ENCODE measurements at regions not wholly inside any gene's neighbourhood (a gene's known extent, or its start where the extent isn't known, plus 50 kb on each side); places are given as distances from the start of the nearest gene placed in this dataset.

DNA sequence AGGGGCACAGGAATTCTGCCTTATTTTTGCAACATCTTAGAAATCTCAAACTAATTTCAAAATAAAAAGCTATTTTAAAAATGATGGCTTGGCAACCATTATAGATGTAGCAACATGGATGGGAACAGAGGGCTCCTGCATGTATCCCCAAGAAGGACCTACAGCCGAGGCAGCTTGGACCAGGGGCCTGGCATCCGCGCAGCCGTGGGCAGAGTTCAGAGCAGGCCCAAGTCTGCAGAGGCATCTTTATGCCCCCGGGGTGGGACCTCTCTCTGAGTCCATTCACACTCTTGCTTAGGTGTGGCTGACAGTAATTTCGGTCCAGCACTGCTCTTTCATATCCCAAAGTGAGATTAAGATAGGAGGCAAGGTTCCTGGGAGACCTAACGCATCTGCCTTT lies 425.8 kb upstream of the MYT1L start:
- H3K9me3 ChIP-seq (ENCODE audit: control insufficient read depth, low read length, poor library complexity, severe bottlenecking) = no peaks in the 10 kb centered on the region
- Mint-ChIP-seq H3K36me3 (ENCODE audit: low read depth) (no peaks in the 10 kb centered on the region), H3K4me1 (no peaks in the 10 kb centered on the region), H3K27ac (no peak overlapping the region), H3K4me3 (no peak overlapping the region), H3K27me3 (peaks cover 8% of the 10 kb centered on the region)
- DNase-seq (no peak), ATAC-seq (no peak)

DNA sequence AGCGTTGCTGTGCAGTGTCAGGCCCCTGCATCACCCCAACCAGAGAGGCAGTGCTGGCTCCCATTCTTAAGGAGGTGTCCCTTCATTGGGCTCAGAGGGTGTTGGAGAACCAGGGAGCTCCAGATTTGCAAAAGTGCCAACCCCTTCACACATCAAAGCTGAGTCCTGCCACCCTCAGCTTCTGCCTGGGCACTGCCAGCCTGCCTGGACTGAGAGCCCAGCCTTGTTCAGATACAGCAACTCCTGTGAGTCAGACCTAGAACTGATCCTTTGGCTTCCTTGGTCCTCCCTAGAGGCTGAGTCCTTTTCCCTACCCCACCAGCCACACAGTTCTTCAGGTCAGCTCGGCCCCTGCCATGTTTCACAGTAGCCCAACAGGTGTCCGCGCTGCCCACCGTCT lies 424.9 kb upstream of the MYT1L start:
- Mint-ChIP-seq H3K36me3 (ENCODE audit: low read depth) (no peaks in the 10 kb centered on the region), H3K27me3 (peaks cover 8% of the 10 kb centered on the region), H3K4me3 (no peak overlapping the region), H3K4me1 (no peaks in the 10 kb centered on the region), H3K27ac (no peak overlapping the region)
- ATAC-seq (no peak), DNase-seq (no peak)
- H3K9me3 ChIP-seq (ENCODE audit: control insufficient read depth, low read length, poor library complexity, severe bottlenecking) = no peaks in the 10 kb centered on the region

DNA sequence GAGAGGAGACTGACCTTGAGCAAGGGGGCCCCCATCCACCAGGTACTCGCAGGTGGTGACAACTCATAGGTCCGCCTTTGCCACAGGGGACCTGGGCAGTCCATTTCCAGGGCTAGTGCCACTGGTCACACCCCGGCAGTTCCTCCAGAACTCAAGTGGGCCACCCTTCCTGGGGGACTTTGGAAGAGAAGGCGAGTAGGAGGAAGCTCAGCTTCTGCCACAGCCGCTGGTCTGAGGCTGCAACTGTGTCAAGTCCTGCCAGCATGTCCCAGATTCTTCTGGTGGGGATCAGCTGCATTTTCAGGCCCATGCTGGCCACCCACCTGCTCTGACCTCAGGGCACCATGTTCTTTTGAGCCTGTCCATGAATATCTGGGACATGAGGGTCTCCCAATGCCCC lies 423.9 kb upstream of the MYT1L start:
- no peak overlapping the region for H3K4me3 Mint-ChIP-seq
- no peaks in the 10 kb centered on the region for H3K4me1 Mint-ChIP-seq
- ATAC-seq (no peak), DNase-seq (no peak)
- peaks cover 8% of the 10 kb centered on the region for H3K27me3 Mint-ChIP-seq
- no peak overlapping the region for H3K27ac Mint-ChIP-seq
- no peaks in the 10 kb centered on the region for H3K36me3 Mint-ChIP-seq (ENCODE audit: low read depth)
- no peaks in the 10 kb centered on the region for H3K9me3 ChIP-seq (ENCODE audit: control insufficient read depth, low read length, poor library complexity, severe bottlenecking)

DNA sequence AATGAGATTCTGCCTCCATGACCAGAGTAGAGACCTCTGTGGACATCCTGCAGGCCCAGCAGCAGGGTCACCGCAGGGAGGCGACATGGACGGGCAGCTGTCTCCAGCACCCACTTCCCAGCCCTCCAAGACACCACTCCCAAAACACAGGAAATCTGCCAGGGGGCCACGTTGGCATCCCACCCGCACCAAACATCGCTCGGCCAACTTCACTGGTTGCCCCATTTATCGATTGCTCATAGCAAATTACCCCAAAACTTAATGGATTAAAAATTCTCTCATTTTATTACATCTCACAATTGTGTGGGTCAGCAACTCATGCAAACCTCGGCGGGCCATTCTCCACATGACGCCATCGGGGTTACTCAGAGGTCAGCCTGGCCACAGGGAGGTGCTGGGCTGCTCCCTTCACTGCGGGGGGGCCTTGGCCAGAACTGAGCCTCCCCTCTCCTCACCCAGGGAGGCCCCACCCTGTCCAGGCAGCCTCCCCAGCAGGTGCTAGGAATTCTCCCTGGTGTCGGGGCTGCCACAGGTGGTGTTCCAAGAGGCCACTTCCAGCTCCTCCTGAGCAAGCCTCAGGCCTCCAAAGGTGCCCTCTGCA lies 420.7 kb upstream of the MYT1L start:
- Mint-ChIP-seq H3K27me3 (no peaks in the 10 kb centered on the region), H3K4me1 (no peaks in the 10 kb centered on the region), H3K4me3 (no peak overlapping the region), H3K36me3 (ENCODE audit: low read depth) (no peaks in the 10 kb centered on the region), H3K27ac (no peak overlapping the region)
- ATAC-seq = no peak
- H3K9me3 ChIP-seq (ENCODE audit: control insufficient read depth, low read length, poor library complexity, severe bottlenecking) = no peaks in the 10 kb centered on the region
- DNase-seq = no peak

DNA sequence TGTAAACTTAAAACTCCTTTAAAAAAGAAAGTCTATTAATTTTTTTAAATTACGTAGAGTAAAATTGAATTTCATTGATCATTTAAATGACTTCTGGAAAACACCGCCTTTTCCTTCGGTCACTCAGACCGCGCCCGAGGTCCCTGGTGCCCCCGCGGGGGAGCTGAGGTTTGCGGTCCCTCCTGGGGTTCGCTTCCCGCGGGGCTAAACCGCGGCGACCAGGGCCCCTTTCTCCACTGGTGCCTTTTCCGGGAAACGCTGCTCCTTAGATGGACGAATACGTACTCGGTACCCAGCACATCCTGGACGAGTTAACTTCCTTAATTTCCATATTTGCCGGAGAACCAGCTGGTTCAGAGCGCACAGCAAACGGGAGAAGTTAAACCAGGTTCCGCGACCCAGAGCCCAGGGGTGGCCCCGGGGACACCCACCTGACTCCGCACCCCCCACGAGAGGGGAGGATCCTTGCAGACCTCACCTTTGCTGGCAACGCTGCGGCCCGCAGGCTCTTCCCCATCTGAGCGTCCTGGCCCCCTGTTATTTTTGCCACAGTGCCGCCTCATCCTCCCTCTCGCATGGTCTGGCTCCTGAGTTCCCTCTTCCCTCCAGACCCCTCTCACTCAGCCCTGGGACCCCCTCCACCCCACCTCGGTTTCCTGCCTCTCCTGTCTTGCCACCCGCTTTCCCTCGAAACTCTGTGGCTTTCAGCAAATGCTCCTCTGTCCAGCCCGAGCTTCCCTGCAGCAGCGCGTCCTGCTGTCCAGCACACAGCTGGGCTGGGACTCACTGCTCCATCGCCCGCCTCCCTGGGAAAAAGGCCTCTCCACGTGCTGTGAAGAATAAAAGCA lies 420.0 kb upstream of the MYT1L start:
- Mint-ChIP-seq H3K27me3 (no peaks in the 10 kb centered on the region), H3K36me3 (ENCODE audit: low read depth) (no peaks in the 10 kb centered on the region), H3K27ac (no peak overlapping the region), H3K4me3 (no peak overlapping the region), H3K4me1 (no peaks in the 10 kb centered on the region)
- H3K9me3 ChIP-seq (ENCODE audit: control insufficient read depth, low read length, poor library complexity, severe bottlenecking) = no peaks in the 10 kb centered on the region
- DNase-seq (no peak), ATAC-seq (no peak)

DNA sequence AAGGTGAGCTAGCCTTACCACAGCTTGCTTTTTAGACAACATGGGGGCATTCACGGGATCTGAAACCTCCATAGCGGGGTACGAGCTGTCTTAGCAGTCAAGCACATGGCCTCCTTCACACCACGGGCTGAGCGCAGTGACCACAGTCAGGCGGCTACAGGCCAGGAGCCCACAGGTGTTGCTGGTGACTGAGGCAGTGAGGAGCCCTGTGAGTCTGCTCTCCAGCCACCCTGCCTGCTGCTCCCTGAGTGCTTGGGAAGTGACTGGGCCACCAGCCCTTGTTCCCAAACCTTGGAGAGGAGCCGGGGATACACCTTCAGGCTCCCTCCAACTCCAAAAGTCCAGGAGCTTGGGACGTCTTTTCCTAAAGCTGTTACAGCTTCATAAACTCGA lies 418.1 kb upstream of the MYT1L start:
- no peak overlapping the region for H3K4me3 Mint-ChIP-seq
- no peaks in the 10 kb centered on the region for H3K9me3 ChIP-seq (ENCODE audit: control insufficient read depth, low read length, poor library complexity, severe bottlenecking)
- no peaks in the 10 kb centered on the region for H3K36me3 Mint-ChIP-seq (ENCODE audit: low read depth)
- no peak for DNase-seq
- no peaks in the 10 kb centered on the region for H3K27me3 Mint-ChIP-seq
- no peaks in the 10 kb centered on the region for H3K4me1 Mint-ChIP-seq
- no peak overlapping the region for H3K27ac Mint-ChIP-seq
- no peak for ATAC-seq

DNA sequence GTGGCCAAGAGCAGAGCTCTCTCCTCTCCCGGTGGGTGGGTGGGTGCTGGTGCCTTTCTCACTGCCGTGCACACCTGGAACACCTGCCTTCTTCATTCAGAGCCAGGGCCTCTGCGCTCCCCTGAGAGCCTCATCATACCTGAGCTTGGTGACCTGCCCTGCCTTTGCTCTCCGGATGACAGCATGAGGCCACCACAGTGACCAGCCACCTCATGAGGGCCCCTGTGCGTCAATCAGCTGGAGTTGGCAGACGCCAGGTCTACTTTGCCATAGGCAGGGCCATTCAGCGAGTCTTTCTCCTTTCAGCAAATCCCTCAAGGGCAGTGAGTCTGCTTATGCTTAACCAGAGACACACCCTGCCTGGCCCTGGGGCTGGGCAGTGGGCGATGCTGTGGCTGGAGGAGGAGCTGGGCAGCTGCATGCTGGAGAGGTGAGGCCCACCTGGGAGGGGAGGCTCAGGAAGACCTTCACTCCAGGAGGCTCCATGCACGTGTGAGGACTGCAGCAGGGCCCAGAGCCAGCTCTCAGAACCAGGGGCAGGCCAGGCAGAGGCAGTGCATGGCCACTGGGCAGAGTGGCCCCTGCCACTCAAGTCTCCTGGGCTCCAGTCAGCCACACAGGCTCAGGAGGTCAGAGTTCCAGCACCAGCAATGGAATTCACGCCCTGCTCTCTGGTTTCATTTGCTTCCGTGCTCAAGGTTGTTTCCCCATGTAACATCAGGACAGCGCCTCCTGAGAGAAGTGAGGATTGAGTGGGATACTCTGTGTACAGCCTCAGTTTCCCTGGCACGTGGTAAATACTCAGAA lies 417.5 kb upstream of the MYT1L start:
- H3K36me3 Mint-ChIP-seq (ENCODE audit: low read depth) = no peaks in the 10 kb centered on the region
- no peak for DNase-seq
- H3K4me1 Mint-ChIP-seq = no peaks in the 10 kb centered on the region
- ATAC-seq = no peak
- no peaks in the 10 kb centered on the region for H3K27me3 Mint-ChIP-seq
- no peak overlapping the region for H3K27ac Mint-ChIP-seq
- no peaks in the 10 kb centered on the region for H3K9me3 ChIP-seq (ENCODE audit: control insufficient read depth, low read length, poor library complexity, severe bottlenecking)
- H3K4me3 Mint-ChIP-seq = no peak overlapping the region

DNA sequence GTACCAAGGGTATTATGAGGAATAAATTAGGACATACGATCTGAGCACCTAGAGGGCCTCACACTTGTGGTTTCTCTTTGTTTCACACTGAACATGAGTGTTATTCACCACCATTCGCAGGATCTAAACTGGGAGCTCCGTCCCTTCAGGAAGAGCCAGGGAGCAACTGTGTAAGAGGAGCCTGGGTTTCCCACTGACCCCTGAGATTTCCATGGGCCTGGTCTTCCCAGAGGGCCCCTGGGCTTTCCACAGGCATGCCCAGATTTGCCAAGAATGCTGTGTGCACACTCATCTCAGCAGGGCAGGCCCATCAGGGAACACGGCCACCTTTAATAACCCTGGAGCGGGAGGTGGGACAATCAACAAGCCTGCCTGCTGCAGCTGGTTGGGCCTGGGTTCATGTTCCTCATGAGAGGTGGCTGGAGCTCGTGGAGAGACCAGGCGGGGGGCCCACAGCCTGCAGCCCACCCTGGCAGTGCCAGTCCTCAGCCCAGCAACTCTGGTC lies 416.8 kb upstream of the MYT1L start:
- Mint-ChIP-seq H3K4me1 (no peaks in the 10 kb centered on the region), H3K4me3 (no peak overlapping the region), H3K27me3 (no peaks in the 10 kb centered on the region), H3K27ac (no peak overlapping the region), H3K36me3 (ENCODE audit: low read depth) (no peaks in the 10 kb centered on the region)
- H3K9me3 ChIP-seq (ENCODE audit: control insufficient read depth, low read length, poor library complexity, severe bottlenecking) = no peaks in the 10 kb centered on the region
- ATAC-seq (no peak), DNase-seq (no peak)

DNA sequence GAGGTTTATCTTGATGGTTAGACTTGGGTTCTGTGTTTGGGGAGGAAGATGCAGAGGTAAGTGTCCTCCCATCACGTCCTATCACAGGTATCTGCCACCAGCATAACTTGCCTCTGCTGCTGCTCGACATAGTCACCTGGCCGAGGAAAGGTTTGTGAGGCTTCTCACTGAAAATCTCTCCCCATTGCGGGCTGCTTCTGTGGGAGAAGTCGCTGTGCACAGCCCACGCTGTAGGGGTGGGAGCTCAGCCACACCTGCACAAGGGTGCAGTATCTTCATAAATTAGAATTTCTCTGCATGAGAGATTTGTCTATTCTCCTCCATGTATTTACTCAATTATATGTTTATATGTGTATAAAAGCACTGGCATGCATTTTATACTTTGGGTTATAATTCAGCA lies 415.7 kb upstream of the MYT1L start:
- ATAC-seq (no peak), DNase-seq (no peak)
- Mint-ChIP-seq H3K27me3 (no peaks in the 10 kb centered on the region), H3K4me1 (no peaks in the 10 kb centered on the region), H3K36me3 (ENCODE audit: low read depth) (no peaks in the 10 kb centered on the region), H3K27ac (no peak overlapping the region), H3K4me3 (no peak overlapping the region)
- H3K9me3 ChIP-seq (ENCODE audit: control insufficient read depth, low read length, poor library complexity, severe bottlenecking) = no peaks in the 10 kb centered on the region

DNA sequence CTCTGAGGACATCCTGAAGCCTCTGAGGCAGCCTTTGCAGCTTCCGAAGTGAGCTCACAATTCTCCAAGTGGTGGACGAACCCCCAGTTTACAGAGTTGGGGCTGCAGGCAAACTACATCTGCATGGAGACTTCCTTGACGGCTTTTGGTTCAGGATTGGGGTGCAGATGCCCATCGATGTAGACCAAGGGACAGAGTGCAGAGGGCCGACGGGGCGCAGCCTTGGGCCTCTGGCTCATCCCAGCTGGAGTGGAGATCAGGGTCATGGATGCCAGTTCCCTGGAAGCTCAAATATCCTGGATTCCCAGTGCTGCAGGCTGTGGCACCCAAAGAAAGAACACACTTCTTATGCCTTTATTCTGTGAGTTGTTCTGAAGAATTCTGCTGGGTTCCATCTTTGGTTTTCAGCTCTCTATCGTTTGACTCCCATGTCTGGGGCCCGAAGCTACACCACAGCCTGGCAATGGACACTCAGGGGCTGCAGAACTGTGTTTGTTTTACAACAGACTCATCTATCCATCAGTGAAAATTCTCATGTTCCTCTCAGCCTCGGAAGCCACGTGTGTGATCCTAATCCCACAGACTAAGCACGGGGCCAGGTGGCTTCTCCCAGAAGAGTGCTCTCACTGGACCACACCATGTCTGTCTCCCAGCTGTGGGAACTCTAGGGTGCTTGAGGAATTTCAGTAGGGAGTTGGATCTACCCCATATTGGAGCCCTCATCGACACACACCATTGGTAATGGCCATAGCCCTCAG lies 414.1 kb upstream of the MYT1L start:
- Mint-ChIP-seq H3K36me3 (ENCODE audit: low read depth) (no peaks in the 10 kb centered on the region), H3K27me3 (no peaks in the 10 kb centered on the region), H3K27ac (no peak overlapping the region), H3K4me3 (no peak overlapping the region), H3K4me1 (no peaks in the 10 kb centered on the region)
- no peak for DNase-seq
- ATAC-seq = no peak
- H3K9me3 ChIP-seq (ENCODE audit: control insufficient read depth, low read length, poor library complexity, severe bottlenecking) = no peaks in the 10 kb centered on the region

DNA sequence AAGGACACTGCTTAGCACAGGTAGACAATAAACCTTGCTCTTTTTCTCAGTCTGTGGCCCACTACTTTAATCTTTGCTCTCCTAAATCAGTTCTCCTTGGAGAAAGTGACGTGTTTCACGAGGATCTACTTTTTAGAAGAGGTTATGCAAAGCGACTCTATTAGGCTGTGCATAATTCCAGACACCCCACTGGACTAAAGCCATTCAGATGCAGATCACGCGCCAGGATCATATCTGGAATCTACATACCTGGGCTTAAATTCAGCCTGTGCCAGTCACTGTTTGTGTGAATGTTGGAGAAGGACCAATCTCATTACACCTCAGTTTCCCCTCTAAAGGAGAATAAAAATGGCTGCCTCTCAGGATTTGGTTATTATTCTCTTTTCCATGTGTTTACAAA lies 413.0 kb upstream of the MYT1L start:
- Mint-ChIP-seq H3K27ac (no peak overlapping the region), H3K27me3 (no peaks in the 10 kb centered on the region), H3K4me3 (no peak overlapping the region), H3K36me3 (ENCODE audit: low read depth) (no peaks in the 10 kb centered on the region), H3K4me1 (no peaks in the 10 kb centered on the region)
- H3K9me3 ChIP-seq (ENCODE audit: control insufficient read depth, low read length, poor library complexity, severe bottlenecking) = no peaks in the 10 kb centered on the region
- DNase-seq = no peak
- no peak for ATAC-seq

DNA sequence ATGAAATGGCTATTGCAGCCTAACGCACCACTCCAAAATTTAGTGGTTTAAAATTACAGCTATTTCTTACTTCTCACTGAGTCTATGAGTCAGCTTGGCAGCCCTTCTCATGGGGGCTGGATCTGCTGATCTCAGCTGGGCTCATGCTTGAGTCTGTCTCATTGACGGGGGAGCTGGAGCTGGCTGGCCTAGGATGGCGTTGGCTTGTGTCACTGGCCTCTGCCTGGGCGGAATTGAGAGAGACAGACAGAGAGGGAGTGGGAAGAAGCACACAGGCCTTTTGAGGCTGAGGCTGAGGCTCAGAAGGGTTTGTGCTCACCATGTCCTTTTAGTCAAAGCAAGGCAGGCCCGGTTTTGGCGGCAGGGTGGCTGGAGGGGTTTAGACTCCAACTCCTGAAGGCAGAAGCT lies 412.1 kb upstream of the MYT1L start:
- no peak overlapping the region for H3K27ac Mint-ChIP-seq
- no peak for DNase-seq
- no peak overlapping the region for H3K4me3 Mint-ChIP-seq

DNA sequence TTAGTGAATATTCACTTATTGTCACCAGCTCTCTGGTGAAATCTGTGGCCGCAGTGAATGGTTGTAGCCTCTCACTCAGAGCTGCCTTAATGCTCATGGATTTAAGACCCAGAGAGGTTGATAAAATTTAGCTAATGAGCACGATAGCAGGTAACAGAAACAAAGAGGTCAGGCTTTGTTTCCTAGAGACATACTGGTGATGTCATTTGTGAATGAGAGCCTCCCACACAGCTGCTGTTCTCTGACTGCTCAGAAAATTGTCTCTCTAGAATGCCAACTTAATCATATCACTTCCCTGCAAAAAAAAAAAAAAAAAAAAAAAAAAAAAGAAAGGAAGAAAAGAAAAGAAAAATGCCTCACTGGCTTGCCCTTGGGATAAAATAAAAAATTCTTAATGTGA lies 411.7 kb upstream of the MYT1L start:
- no peaks in the 10 kb centered on the region for H3K27me3 Mint-ChIP-seq
- no peak overlapping the region for H3K27ac Mint-ChIP-seq
- H3K4me1 Mint-ChIP-seq = no peaks in the 10 kb centered on the region
- DNase-seq (no peak), ATAC-seq (no peak)
- H3K36me3 Mint-ChIP-seq (ENCODE audit: low read depth) = no peaks in the 10 kb centered on the region
- H3K9me3 ChIP-seq (ENCODE audit: control insufficient read depth, low read length, poor library complexity, severe bottlenecking) = no peaks in the 10 kb centered on the region
- no peak overlapping the region for H3K4me3 Mint-ChIP-seq

More for the DNA sequence above, 412.1 kb upstream of the MYT1L start:
- no peaks in the 10 kb centered on the region for H3K9me3 ChIP-seq (ENCODE audit: control insufficient read depth, low read length, poor library complexity, severe bottlenecking)
- Mint-ChIP-seq H3K36me3 (ENCODE audit: low read depth) (no peaks in the 10 kb centered on the region), H3K4me1 (no peaks in the 10 kb centered on the region), H3K27me3 (no peaks in the 10 kb centered on the region)
- no peak for ATAC-seq

Measured in T-helper 17 cell (primary cell).